ENCODE measurements at regions not wholly inside any gene's neighbourhood (a gene's known extent, or its start where the extent isn't known, plus 50 kb on each side); places are given as distances from the start of the nearest gene placed in this dataset.

DNA sequence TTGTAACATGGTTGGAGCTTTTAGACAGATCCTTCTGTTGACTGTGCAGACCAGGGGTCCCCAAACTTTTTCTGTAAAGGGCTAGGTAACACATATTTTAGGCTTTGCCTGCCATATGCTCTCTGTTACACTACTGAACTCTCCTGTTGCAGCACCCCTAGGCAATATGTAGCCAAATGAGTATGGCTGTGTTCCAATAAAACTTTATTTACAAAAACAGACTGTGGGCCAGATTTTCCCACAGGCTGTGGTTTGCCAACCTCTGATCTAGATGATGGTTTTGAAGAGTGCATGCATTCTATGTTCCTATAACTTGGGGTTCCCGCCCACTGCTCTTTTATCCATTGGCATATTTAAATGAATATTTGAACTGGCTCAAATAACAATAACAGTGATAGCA is 180.3 kb upstream of the VASH1 start:
- TF ChIP-seq, protein P1, sequence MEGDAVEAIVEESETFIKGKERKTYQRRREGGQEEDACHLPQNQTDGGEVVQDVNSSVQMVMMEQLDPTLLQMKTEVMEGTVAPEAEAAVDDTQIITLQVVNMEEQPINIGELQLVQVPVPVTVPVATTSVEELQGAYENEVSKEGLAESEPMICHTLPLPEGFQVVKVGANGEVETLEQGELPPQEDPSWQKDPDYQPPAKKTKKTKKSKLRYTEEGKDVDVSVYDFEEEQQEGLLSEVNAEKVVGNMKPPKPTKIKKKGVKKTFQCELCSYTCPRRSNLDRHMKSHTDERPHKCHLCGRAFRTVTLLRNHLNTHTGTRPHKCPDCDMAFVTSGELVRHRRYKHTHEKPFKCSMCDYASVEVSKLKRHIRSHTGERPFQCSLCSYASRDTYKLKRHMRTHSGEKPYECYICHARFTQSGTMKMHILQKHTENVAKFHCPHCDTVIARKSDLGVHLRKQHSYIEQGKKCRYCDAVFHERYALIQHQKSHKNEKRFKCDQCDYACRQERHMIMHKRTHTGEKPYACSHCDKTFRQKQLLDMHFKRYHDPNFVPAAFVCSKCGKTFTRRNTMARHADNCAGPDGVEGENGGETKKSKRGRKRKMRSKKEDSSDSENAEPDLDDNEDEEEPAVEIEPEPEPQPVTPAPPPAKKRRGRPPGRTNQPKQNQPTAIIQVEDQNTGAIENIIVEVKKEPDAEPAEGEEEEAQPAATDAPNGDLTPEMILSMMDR (conservative IDR thresholded peaks at IDR 0.05; ENCODE audit: low read depth, low read length): no peak
- no peak for TF ChIP-seq EZH2 (IDR thresholded peaks at IDR 0.05; ENCODE audit: borderline replicate concordance, low read depth, low read length, poor library complexity, severe bottlenecking)
